HEK293T (cell line): ENCODE measurements at regions not wholly inside any gene's neighbourhood (a gene's known extent, or its start where the extent isn't known, plus 50 kb on each side); places are given as distances from the start of the nearest gene placed in this dataset.

Experiments
- BHLHE40 ChIP-seq: fragments of 450-650 bp; IDR thresholded peaks from 2 replicates; pipeline ENCODE4 v1.6.1; 2016; ENCODE audit warnings: mild to moderate bottlenecking, moderate library complexity, borderline replicate concordance
- ELF4 ChIP-seq: fragments of 450-650 bp; IDR thresholded peaks from 2 replicates; pipeline ENCODE4 v1.6.1; 2017; ENCODE audit warnings: antibody characterized with exemption
- FOXA1 ChIP-seq: fragments of 450-650 bp; IDR thresholded peaks from 2 replicates; pipeline ENCODE4 v1.6.1; 2016; ENCODE audit warnings: mild to moderate bottlenecking
- FOXM1 ChIP-seq: fragments of 450-650 bp; IDR thresholded peaks from 2 replicates; pipeline ENCODE4 v1.6.1; 2017; ENCODE audit warnings: mild to moderate bottlenecking, borderline replicate concordance
- LEF1 ChIP-seq: fragments of 450-650 bp; IDR thresholded peaks from 2 replicates; pipeline ENCODE4 v1.6.1; 2017; ENCODE audit warnings: mild to moderate bottlenecking, borderline replicate concordance
- PKNOX1 ChIP-seq: fragments of 450-650 bp; IDR thresholded peaks from 2 replicates; pipeline ENCODE4 v1.6.1; 2016
- SP1 ChIP-seq: fragments of 450-650 bp; IDR thresholded peaks from 2 replicates; pipeline ENCODE4 v1.6.1; 2017
- SUZ12 ChIP-seq: fragments of 450-650 bp; IDR thresholded peaks from 2 replicates; pipeline ENCODE4 v1.6.1; 2016; ENCODE audit warnings: mild to moderate bottlenecking
- TARDBP ChIP-seq: fragments of 450-650 bp; IDR thresholded peaks from 2 replicates; pipeline ENCODE4 v1.6.1; 2016
- ZNF384 ChIP-seq: fragments of 450-650 bp; IDR thresholded peaks from 2 replicates; pipeline ENCODE4 v1.6.1; 2016

- TF ChIP-seq PKNOX1 = no peak
- no peak for TF ChIP-seq ELF4
- TF ChIP-seq TARDBP = no peak
- no peak for TF ChIP-seq BHLHE40
- TF ChIP-seq FOXM1 = no peak
- TF ChIP-seq SUZ12 = no peak
- TF ChIP-seq ZNF384 = no peak
- TF ChIP-seq SP1 = no peak
- TF ChIP-seq FOXA1 = no peak
- TF ChIP-seq LEF1 = no peak
These were observed 123.0 kb upstream of the ZNF32 start for GRCh38 chr10:43771675-43772074.
